ENCODE measurements at regions not wholly inside any gene's neighbourhood (a gene's known extent, or its start where the extent isn't known, plus 50 kb on each side); places are given as distances from the start of the nearest gene placed in this dataset.
A peak's percentile ranks its signal among the peaks of the same experiment; 100 is the strongest.
"Not testable (repeated sequence)": the region's sequence is repeated elsewhere in the genome, so short reads cannot be mapped to it uniquely, and the experiment has no call there.

DNA sequence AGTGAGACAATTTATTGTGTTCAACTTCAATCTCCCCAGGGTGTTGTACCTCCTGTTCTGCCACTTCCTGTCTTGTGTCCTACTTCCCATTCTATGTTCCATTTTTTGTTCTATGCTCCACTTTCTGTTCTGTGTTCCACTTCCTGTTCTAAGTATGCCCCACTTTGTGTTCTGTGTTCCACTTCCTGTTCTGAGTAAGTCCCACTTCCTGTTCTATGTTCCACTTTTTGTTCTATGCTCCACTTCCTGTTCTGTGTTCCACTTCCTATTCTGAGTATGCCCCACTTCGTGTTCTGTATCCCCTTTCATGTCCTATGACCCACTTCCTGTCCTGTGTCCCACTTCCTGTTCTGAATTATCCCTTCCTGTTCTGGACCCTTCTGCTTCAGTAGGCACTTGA is 732.7 kb downstream of the TBC1D22A start:
- POLR2A ChIA-PET, result no interaction called here
- Histone ChIP-seq H3K9me3 (ENCODE audit: control insufficient read depth, insufficient read depth, low read depth, low read length) (no peaks in the 10 kb centered on the region), H3K36me3 (ENCODE audit: control insufficient read depth in 2 of 2, insufficient read depth in 1 of 2, low read length in 2 of 2) (no peaks in the 10 kb centered on the region), H3K4me3 (ENCODE audit: low read depth, low read length) (no peak overlapping the region), H3K27ac (ENCODE audit: extremely low read depth, low read depth, low read length) (no peak overlapping the region), H3K4me1 (ENCODE audit: control insufficient read depth, insufficient read depth, low read length) (no peaks in the 10 kb centered on the region)
- TF ChIP-seq RBAK (tag by site-specific recombination; IDR thresholded peaks at IDR 0.05) (no peak), ZBTB17 (tag by site-specific recombination; IDR thresholded peaks at IDR 0.05) (peak; percentile 49; the same call in 1 of the 2 replicates)
- CTCF ChIA-PET, result no interaction called here

DNA sequence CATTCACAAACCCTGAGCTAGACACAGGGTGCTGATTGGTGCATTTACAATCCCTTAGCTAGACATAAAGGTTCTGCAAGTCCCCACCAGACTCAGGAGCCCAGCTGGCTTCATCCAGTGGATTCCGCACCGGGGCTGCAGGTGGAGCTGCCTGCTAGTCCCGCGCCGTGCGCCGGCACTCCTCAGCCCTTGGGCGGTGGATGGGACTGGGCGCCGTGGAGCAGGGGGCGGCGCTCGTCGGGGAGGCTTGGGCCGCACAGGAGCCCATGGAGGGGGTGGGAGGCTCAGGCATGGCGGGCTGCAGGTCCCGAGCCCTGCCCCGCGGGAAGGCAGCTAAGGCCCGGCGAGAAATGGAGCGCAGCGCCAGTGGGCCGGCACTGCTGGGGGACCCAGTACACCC is 725.7 kb downstream of the TBC1D22A start:
- H3K4me1 ChIP-seq (ENCODE audit: control insufficient read depth, insufficient read depth, low read length); H3K4me3 ChIP-seq (ENCODE audit: low read depth, low read length); H3K27ac ChIP-seq (ENCODE audit: extremely low read depth, low read depth, low read length); H3K9me3 ChIP-seq (ENCODE audit: control insufficient read depth, insufficient read depth, low read depth, low read length); H3K36me3 ChIP-seq (ENCODE audit: control insufficient read depth in 2 of 2, insufficient read depth in 1 of 2, low read length in 2 of 2); POLR2A ChIA-PET: not testable (repeated sequence)
- CTCF ChIA-PET, result interaction anchor here (0.6 kb wide), 1 partner anchor 11 kb away, joined by 6 read pairs; no protein-coding TSS in a partner anchor

DNA sequence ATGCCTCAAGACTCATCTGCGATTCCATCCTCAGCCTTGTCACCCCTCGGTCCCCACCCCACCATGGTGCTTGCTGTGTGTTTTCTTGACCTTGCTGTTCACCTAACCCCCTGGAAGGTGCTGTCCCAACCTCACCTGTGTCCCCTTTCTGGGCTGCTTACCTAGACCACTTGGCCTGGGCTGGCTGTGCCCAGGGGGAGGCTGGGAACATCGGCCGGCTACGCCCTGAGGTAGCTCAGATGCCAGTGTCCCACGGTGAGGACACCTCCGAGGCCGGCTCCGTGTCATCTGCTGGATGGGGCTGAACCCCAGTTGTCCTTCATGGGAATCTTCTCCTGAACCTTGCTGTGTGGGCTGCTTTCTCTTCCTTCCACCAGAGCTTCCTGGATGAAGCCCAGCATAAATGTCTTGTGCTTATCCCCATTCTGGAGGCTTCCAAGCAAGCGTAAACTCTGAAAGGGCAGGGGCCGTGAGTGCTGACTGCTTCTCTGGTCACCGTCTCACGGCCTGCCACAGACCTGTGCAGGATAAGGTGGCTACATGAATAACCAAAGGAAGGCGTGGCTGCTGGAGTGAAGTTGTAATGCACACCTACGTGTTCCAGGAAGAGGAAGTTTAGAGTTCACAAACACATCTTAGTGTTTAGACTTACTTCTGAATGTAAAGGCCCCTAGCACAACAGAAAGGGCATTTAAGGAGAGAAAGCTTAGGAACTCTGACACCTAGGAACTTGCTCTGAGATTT is 724.3 kb downstream of the TBC1D22A start:
- CTCF ChIA-PET, result interaction anchor here (0.6 kb wide), 1 partner anchor 1021 kb away, joined by 3 read pairs; no protein-coding TSS in a partner anchor
- Histone ChIP-seq H3K36me3 (ENCODE audit: control insufficient read depth in 2 of 2, insufficient read depth in 1 of 2, low read length in 2 of 2) (no peaks in the 10 kb centered on the region), H3K9me3 (ENCODE audit: control insufficient read depth, insufficient read depth, low read depth, low read length) (no peaks in the 10 kb centered on the region), H3K4me1 (ENCODE audit: control insufficient read depth, insufficient read depth, low read length) (no peaks in the 10 kb centered on the region), H3K27ac (ENCODE audit: extremely low read depth, low read depth, low read length) (no peak overlapping the region), H3K4me3 (ENCODE audit: low read depth, low read length) (no peak overlapping the region)
- TF ChIP-seq BCL11A (tag by site-specific recombination; IDR thresholded peaks at IDR 0.05; ENCODE audit: low read depth), result no peak
- TF ChIP-seq ZNF555 (tag by site-specific recombination; conservative IDR thresholded peaks at IDR 0.05), result no peak
- TF ChIP-seq ZNF404 (tag by site-specific recombination; IDR thresholded peaks at IDR 0.05), result no peak
- TF ChIP-seq ZNF433 (tag by site-specific recombination; IDR thresholded peaks at IDR 0.05; ENCODE audit: low read depth), result no peak
- TF ChIP-seq, protein P1, sequence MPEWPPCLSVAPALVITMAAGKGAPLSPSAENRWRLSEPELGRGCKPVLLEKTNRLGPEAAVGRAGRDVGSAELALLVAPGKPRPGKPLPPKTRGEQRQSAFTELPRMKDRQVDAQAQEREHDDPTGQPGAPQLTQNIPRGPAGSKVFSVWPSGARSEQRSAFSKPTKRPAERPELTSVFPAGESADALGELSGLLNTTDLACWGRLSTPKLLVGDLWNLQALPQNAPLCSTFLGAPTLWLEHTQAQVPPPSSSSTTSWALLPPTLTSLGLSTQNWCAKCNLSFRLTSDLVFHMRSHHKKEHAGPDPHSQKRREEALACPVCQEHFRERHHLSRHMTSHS (tag by site-specific recombination; IDR thresholded peaks at IDR 0.05), result no peak
- TF ChIP-seq ZBTB17 (tag by site-specific recombination; IDR thresholded peaks at IDR 0.05), result no peak
- TF ChIP-seq, protein P2, sequence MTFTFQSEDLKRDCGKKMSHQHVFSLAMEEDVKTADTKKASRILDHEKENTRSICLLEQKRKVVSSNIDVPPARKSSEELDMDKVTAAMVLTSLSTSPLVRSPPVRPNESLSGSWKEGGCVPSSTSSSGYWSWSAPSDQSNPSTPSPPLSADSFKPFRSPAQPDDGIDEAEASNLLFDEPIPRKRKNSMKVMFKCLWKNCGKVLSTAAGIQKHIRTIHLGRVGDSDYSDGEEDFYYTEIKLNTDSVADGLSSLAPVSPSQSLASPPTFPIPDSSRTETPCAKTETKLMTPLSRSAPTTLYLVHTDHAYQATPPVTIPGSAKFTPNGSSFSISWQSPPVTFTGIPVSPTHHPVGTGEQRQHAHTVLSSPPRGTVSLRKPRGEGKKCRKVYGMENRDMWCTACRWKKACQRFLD (tag by site-specific recombination; IDR thresholded peaks at IDR 0.05), result no peak
- no peak for TF ChIP-seq ZNF621 (tag by site-specific recombination; IDR thresholded peaks at IDR 0.05)
- no peak for TF ChIP-seq ZNF157 (tag by site-specific recombination; IDR thresholded peaks at IDR 0.05)
- TF ChIP-seq ZEB2 (tag by site-specific recombination; IDR thresholded peaks at IDR 0.05), result no peak
- TF ChIP-seq, protein P3, sequence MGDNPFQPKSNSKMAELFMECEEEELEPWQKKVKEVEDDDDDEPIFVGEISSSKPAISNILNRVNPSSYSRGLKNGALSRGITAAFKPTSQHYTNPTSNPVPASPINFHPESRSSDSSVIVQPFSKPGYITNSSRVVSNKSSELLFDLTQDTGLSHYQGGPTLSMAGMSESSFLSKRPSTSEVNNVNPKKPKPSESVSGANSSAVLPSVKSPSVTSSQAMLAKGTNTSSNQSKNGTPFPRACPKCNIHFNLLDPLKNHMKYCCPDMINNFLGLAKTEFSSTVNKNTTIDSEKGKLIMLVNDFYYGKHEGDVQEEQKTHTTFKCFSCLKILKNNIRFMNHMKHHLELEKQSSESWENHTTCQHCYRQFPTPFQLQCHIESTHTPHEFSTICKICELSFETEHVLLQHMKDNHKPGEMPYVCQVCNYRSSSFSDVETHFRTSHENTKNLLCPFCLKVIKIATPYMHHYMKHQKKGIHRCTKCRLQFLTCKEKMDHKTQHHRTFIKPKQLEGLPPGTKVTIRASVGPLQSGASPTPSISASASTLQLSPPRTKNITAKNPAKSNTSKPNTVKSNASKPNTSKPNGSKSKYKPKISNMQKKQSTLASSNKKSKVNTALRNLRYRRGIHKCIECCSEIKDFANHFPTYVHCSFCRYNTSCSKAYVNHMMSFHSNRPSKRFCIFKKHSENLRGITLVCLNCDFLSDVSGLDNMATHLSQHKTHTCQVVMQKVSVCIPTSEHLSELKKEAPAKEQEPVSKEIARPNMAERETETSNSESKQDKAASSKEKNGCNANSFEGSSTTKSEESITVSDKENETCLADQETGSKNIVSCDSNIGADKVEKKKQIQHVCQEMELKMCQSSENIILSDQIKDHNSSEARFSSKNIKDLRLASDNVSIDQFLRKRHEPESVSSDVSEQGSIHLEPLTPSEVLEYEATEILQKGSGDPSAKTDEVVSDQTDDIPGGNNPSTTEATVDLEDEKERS (tag by site-specific recombination; IDR thresholded peaks at IDR 0.05), result no peak
- TF ChIP-seq ZNF776 (tag by site-specific recombination; IDR thresholded peaks at IDR 0.05; ENCODE audit: borderline replicate concordance), result no peak
- no peak for TF ChIP-seq ZNF660 (tag by site-specific recombination; IDR thresholded peaks at IDR 0.05)
- POLR2A ChIA-PET, result no interaction called here
